NCI-H82 treated with DMSO at 0.1 percent for 48 hours (cell line): ENCODE measurements at regions not wholly inside any gene's neighbourhood (a gene's known extent, or its start where the extent isn't known, plus 50 kb on each side); places are given as distances from the start of the nearest gene placed in this dataset.

ENCODE experiments used
- DNase-seq: peaks from one replicate; lab custom pipeline; 2025; ENCODE audit not compliant: unreplicated experiment; lab: John Stamatoyannopoulos, UW

GRCh38 chr14:40944521-40944920 lies 662.2 kb upstream of the LRFN5 start:
- no peak for DNase-seq

- DNase-seq, result no peak
Observed at GRCh38 chr14:40936861-40937260, 669.8 kb upstream of the LRFN5 start.

GRCh38 chr14:40920380-40920779 lies 686.3 kb upstream of the LRFN5 start:
- DNase-seq, result no peak

- DNase-seq, result no peak
Observed at GRCh38 chr14:40911141-40911540, 695.5 kb upstream of the LRFN5 start.

GRCh38 chr14:40909906-40910305 lies 696.8 kb upstream of the LRFN5 start:
- no peak for DNase-seq

- DNase-seq, result no peak
Observed at GRCh38 chr14:40903709-40904108, 703.0 kb upstream of the LRFN5 start.

GRCh38 chr14:40899435-40899834 lies 707.2 kb upstream of the LRFN5 start:
- DNase-seq, result no peak

GRCh38 chr14:40894846-40895245 lies 711.8 kb upstream of the LRFN5 start:
- no peak for DNase-seq

- DNase-seq, result no peak
Observed at GRCh38 chr14:40889126-40889525, 717.5 kb upstream of the LRFN5 start.

GRCh38 chr14:40887912-40888311 lies 718.8 kb upstream of the LRFN5 start:
- DNase-seq, result no peak

GRCh38 chr14:40870252-40870651 lies 736.4 kb upstream of the LRFN5 start:
- no peak for DNase-seq

GRCh38 chr14:40859055-40859454 lies 747.6 kb upstream of the LRFN5 start:
- DNase-seq, result no peak

GRCh38 chr14:40855343-40855742 lies 751.3 kb upstream of the LRFN5 start:
- DNase-seq, result no peak

GRCh38 chr14:40850191-40850590 lies 756.5 kb upstream of the LRFN5 start:
- no peak for DNase-seq

GRCh38 chr14:40847480-40847879 lies 759.2 kb upstream of the LRFN5 start:
- peak; percentile 65 for DNase-seq

GRCh38 chr14:40842816-40843215 lies 763.9 kb upstream of the LRFN5 start:
- DNase-seq, result no peak

- DNase-seq, result no peak
Observed at GRCh38 chr14:40841886-40842285, 764.8 kb upstream of the LRFN5 start.

- no peak for DNase-seq
Observed at GRCh38 chr14:40838601-40839000, 768.1 kb upstream of the LRFN5 start.

- DNase-seq, result no peak
Observed at GRCh38 chr14:40806471-40806870, 800.2 kb upstream of the LRFN5 start.

GRCh38 chr14:40796168-40796567 lies 810.5 kb upstream of the LRFN5 start:
- DNase-seq, result no peak

GRCh38 chr14:40784860-40785259 lies 821.8 kb upstream of the LRFN5 start:
- no peak for DNase-seq

- no peak for DNase-seq
Observed at GRCh38 chr14:40762685-40763084, 844.0 kb upstream of the LRFN5 start.

GRCh38 chr14:40762177-40762576 lies 844.5 kb upstream of the LRFN5 start:
- no peak for DNase-seq

- DNase-seq, result no peak
Observed at GRCh38 chr14:40760704-40761103, 846.0 kb upstream of the LRFN5 start.
